ENCODE measurements at regions not wholly inside any gene's neighbourhood (a gene's known extent, or its start where the extent isn't known, plus 50 kb on each side); places are given as distances from the start of the nearest gene placed in this dataset.
A peak's percentile ranks its signal among the peaks of the same experiment; 100 is the strongest.
"Not testable (repeated sequence)": the region's sequence is repeated elsewhere in the genome, so short reads cannot be mapped to it uniquely, and the experiment has no call there.

- DNase-seq (ENCODE audit: low spot score): no peak
Measured at GRCh38 chr1:8228253-8228652, 89.7 kb upstream of the SLC45A1 start.

DNA sequence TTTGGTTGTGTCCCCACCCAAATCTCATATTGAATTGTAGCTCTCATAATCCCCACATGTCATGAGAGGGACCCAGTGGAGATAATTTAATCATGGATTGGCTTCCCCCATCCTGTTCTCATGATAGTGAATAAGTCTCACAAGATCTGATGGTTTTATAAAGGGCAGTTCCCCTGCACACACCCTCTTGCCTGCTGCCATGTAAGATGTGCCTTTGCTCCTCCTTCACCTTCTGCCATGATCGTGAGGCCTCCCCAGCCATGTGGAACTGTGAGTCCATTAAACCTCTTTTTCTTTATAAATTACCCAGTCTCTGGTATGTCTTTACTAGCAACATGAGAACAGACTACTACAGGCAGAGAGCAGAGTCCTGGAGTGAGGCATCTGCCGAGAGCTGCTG lies 90.2 kb upstream of the SLC45A1 start:
- DNase-seq (ENCODE audit: low spot score): not testable (repeated sequence)

DNA sequence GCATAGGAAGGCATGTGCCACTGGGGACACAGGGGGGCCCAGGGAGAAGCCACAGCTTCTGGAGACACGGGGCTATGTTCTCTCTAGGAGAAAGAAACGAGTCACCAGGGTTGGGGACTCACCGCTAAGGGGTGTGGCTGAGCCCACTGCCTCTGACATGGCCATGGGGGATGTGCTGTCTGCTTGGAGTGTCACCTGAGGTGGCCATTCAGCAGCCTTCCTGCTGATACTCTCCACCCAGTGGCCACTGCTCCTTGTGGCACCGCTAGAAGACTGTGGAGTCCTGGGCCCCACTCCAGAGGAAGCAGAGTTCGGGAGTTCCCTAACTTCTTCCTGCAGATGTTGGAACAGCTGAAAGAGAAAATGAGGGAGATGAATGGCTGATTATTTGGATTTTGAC lies 91.2 kb upstream of the SLC45A1 start:
- DNase-seq (ENCODE audit: low spot score): no peak

DNA sequence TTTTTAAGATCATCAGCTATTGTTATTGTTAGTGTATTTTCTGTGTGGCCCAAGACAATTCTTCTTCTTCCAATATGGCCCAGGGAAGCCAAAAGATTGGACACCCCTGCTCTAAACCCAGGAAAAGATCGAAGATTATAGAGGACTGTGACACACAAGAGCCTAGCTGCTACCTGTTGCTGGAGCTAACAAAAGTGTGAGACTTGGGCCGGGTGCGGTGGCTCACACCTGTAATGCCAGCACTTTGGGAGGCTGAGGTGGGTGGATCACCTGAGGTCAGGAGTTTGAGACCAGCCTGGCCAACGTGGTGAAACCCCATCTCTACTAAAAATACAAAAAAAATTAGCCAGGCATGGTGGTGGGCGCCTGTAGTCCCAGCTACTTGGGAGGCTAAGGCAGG lies 91.9 kb upstream of the SLC45A1 start:
- not testable (repeated sequence) for DNase-seq (ENCODE audit: low spot score)

- DNase-seq (ENCODE audit: low spot score): no peak
Measured at GRCh38 chr1:8223526-8223925, 94.4 kb upstream of the SLC45A1 start.

DNA sequence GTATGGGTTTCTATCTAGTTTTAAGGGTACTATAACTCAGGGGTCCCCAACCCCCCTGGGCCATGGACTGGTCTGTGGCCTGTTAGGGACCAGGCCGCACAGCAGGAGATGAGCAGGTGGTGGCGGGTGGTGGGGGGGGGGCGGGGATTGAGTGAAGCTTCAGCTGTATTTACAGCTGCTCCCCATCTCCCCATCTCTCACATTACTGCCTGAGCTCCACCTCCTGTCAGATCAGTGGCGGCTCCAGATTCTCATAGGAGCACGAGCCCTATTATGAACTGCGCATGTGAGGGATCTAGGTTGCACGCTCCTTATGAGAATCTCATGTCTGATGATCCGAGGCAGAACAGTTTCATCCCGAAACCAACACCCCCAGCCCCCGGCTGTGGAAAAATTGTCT lies 95.1 kb upstream of the SLC45A1 start:
- no peak for DNase-seq (ENCODE audit: low spot score)

DNA sequence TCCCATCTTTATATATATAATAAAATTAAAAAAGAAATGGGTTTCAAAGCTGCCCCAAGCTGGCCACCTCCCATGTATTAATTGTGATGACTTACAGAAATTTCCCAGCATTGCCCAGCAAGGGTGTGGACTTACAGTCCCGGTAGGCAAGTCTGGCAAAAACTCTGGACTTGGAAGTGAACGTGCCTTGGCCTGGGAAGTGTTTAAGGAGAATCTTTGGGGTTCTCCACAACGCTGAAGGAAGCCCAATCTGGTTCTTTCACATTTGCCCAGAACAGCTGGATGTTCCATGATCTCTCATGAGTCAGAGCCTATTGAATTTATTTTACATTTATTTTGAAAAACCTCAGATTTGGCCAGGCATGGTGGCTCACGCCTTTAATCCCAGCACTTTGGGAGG lies 98.4 kb upstream of the SLC45A1 start:
- DNase-seq (ENCODE audit: low spot score): no peak

GRCh38 chr1:8218351-8219092 lies 99.4 kb upstream of the SLC45A1 start:
- DNase-seq (ENCODE audit: low spot score): no peak

DNA sequence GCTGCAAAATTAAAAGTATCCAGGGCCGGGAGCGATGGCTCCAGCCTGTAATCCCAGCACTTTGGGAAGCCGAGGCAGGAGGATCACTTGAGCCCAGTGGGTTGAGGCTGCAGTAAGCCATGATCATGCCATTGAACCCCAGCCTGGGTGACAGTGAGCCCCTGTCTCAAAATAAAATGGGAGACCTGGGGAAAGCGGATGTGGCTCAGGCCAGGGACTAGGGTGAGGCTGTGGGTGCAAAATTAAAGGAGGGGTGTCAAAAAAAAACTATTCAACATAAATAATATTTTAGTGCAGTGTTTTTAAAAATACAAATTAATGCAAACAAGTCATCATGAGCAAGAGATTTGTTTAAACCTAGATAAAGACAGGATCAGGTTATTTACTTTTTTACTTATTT lies 100.1 kb upstream of the SLC45A1 start:
- DNase-seq (ENCODE audit: low spot score): no peak

GRCh38 chr1:8217011-8217711 lies 100.8 kb upstream of the SLC45A1 start:
- no peak for DNase-seq (ENCODE audit: low spot score)

GRCh38 chr1:8216005-8216404 lies 101.9 kb upstream of the SLC45A1 start:
- no peak for DNase-seq (ENCODE audit: low spot score)

- DNase-seq (ENCODE audit: low spot score): no peak
Measured at GRCh38 chr1:8214501-8215173, 103.3 kb upstream of the SLC45A1 start.

DNA sequence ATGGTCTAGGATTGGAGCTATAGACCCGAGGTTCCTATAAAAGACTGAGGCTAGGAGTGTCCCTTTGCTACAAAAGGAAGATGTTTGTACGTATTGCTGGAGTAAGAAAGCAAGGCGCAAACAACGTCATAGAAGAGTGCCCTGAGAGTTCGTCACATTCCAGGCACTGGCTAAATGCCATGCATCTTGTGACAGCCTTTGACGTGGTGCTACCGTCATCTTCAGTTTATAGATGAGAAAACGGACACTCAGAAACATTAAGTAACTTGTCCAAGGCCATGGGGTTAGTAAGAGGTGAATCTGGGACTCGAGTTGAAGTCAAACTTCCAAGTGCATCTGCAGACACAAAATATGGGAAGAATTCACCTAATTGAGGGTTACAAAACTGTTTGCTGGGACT lies 104.2 kb upstream of the SLC45A1 start:
- no peak for DNase-seq (ENCODE audit: low spot score)

DNA sequence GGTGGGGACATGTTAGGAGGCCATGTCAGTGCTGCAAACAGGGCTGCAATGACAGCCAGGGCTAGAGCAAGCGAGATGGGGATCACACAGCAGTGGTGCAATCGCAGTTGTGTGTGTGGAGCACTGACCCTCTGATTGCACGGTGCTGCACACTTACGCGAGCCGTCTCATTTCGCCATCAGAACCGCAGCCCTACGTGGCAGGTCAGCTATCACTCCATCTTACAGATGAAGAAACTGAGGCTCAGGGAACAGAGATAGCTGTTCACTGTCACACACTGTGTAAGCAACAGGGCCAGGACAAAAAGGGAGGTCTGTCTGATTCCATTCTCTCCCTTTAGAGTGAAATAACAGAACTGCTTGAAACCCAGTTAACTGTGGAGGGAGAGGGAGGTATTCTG lies 104.8 kb upstream of the SLC45A1 start:
- DNase-seq (ENCODE audit: low spot score): no peak

GRCh38 chr1:8212580-8213031 lies 105.3 kb upstream of the SLC45A1 start:
- DNase-seq (ENCODE audit: low spot score): no peak

- peak; percentile 64 for DNase-seq (ENCODE audit: low spot score)
Measured at GRCh38 chr1:8211883-8212579, 105.9 kb upstream of the SLC45A1 start.

DNA sequence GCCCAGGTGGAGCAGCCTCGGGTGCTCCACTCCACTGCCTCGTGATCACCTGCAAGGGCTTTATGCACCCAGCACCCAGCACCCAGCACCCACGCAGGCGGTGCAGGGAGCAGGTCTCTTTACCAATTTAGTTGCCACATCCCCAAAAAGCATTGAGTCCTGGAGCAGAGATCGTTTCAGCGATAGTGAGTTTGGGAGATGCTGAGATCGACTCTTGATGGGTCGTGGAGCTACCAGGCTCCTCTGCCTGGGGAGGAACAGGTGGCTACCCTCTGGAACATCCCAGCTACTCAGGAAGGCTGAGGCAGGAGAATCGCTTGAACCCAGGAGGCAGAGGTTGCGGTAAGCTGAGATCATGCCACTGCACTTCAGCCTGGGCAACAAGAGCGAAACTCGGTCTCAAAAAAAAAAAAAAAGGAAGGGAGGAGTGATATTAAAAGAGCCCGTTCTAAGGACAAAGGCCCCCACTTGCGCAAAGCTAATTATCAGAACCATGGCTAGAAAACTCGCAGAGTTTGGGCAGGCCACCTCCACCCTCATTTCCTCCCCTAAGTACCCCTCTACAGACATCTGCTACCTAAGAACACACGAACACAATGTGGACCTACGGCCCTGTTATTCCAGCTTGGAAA lies 106.5 kb upstream of the SLC45A1 start:
- DNase-seq (ENCODE audit: low spot score): no peak

DNA sequence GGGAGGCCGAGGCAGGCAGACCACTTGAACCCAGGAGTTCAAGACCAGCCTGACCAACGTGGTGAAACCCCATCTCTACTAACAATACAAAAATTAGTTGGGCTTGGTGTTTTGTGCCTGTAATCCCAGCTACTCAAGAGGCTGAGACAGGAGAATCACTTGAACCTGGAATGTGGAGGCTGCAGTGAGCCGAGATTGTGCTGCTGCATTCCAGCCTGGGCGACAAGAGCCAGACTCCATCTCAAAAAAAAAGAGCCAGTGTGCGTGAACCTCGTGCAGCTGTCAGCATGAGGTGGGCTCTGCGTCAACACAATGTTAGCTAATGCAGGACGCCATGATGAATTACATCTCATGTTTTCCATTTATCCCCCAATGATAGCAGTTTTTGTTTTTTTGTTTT lies 110.7 kb upstream of the SLC45A1 start:
- DNase-seq (ENCODE audit: low spot score): no peak

- DNase-seq (ENCODE audit: low spot score): no peak
Measured at GRCh38 chr1:8206391-8206790, 111.5 kb upstream of the SLC45A1 start.

GRCh38 chr1:8205771-8206170 lies 112.1 kb upstream of the SLC45A1 start:
- DNase-seq (ENCODE audit: low spot score): no peak

- DNase-seq (ENCODE audit: low spot score): no peak
Measured at GRCh38 chr1:8204826-8205225, 113.1 kb upstream of the SLC45A1 start.

DNA sequence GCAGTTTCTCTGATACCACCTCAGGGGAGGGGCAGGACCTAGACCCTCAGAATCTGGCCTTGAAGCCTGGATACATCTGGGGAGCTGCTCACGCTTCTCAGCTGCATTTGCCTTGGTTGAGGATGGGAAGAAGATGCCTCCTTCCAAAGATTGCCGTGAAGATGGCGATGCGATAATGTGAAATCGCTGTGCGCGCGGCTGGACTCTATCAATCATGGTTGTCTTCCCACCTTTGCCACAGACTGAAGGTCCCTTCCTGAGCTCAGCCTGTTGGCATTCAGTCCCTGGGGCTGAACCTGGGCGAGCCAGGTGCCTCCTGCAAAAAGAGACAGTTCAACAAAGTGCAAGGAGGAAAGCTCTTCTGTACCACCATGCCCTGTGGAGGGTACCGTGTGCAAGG lies 114.4 kb upstream of the SLC45A1 start:
- no peak for DNase-seq (ENCODE audit: low spot score)
